Fibroblast of villous mesenchyme (primary cell): ENCODE measurements at regions not wholly inside any gene's neighbourhood (a gene's known extent, or its start where the extent isn't known, plus 50 kb on each side); places are given as distances from the start of the nearest gene placed in this dataset.

ENCODE experiments used
- DNase-seq: peaks from one replicate; pipeline ENCODE4 v3.0.0-alpha.2; 2010; ENCODE audit warnings: low read depth
- H3K4me3 ChIP-seq: 2 replicates; pipeline ENCODE4 v1.5.1; 2011; ENCODE audit warnings: low read depth, mild to moderate bottlenecking, low read length
- CTCF ChIP-seq: IDR thresholded peaks from 2 replicates; pipeline ENCODE4 v1.5.1; 2012; ENCODE audit warnings: low read depth, mild to moderate bottlenecking, low read length; ENCODE audit not compliant: insufficient read depth

DNA sequence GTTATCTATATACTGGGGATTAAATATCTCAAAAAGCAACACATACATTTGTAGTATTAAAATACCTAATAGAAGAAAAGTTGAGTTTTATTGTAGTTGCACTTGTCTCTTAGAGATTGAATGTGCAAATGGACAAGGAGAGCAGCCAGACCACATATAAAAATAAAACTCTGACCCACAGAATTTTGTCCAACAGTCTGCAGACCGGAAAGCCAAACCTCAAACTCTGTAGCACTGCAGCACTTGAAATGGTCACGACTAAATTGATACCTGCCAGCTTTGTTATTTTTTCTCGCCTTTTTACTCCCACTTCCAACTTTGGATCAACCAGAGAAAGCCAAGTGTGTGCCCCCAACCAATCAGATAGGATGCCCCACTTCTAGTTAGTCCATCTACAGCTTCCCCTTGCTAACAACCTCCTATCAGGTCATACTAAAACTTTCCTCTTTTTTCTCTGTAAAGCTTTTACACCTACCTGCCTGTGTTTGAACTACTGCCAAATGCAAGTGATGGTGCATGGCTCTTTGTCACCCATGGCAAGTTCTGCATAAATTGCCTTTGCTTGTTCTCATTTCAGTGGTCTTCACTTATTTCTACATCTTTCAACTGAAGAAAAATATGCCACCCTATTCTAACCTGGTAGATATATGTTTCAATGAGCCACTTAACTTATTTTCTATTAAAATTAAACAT lies 1250.7 kb upstream of the SPRY2 start:
- no peak for DNase-seq
- no peak for TF ChIP-seq CTCF
- H3K4me3 ChIP-seq, result no peak overlapping the region

GRCh38 chr13:81582381-81582780 lies 1241.5 kb upstream of the SPRY2 start:
- DNase-seq, result no peak
- H3K4me3 ChIP-seq, result no peak overlapping the region
- TF ChIP-seq CTCF, result no peak

DNA sequence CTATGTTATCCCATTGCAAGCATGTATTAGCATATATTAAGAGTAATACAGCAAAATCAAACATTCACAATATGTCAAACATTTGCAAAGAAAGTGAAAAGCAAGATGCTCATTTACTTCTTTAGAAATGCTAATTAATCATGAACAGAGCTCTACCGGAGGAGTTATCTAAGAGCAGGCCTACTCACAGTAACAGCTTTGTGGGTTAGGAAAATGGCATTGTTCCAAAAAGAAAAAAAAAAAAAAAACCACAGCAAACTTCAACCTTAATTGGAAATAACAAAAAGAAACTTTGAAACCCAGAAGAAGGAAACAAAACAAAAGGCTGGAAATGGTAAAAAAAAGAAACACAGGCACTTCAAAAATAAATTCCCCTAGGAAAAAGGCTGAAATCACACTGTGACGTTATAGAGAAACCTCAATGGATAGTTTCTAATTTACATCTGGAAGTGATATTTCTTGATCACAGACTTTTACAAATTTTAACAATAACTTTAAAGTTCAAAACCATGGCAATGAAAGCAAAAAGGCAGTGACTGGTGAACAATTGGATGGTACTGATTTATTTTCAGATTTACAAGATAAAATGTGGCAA lies 1236.8 kb upstream of the SPRY2 start:
- H3K4me3 ChIP-seq, result no peak overlapping the region
- no peak for TF ChIP-seq CTCF
- DNase-seq, result no peak

- no peak overlapping the region for H3K4me3 ChIP-seq
- no peak for DNase-seq
- TF ChIP-seq CTCF, result no peak
Measured at GRCh38 chr13:81568824-81569223, 1227.9 kb upstream of the SPRY2 start.

DNA sequence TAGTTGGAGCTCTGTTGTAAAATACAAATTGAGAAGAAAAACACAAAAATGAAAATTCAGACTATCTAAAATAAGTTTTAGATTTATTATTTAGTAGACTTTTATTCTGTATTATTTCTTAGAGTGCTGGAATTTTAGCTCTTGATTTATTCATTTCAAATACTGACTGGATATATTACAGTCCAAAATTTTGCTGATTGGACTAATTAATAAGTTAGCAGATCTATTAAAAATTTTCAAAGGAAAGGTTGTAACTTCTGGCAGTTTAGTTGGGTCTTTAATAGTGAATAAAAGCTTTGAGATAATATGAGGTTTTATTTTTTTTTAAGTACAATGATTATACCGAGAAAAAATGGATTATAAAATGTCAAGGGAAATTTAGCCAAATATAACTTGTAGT lies 1224.9 kb upstream of the SPRY2 start:
- TF ChIP-seq CTCF, result no peak
- no peak overlapping the region for H3K4me3 ChIP-seq
- no peak for DNase-seq

- TF ChIP-seq CTCF, result no peak
- DNase-seq, result no peak
- no peak overlapping the region for H3K4me3 ChIP-seq
Measured at GRCh38 chr13:81563091-81563490, 1222.2 kb upstream of the SPRY2 start.

GRCh38 chr13:81562598-81562997 lies 1221.7 kb upstream of the SPRY2 start:
- DNase-seq, result no peak
- TF ChIP-seq CTCF, result no peak
- H3K4me3 ChIP-seq, result no peak overlapping the region
